Ecto neural progenitor cell (in vitro differentiated cells): ENCODE measurements at regions not wholly inside any gene's neighbourhood (a gene's known extent, or its start where the extent isn't known, plus 50 kb on each side); places are given as distances from the start of the nearest gene placed in this dataset.
"Not testable (repeated sequence)": the region's sequence is repeated elsewhere in the genome, so short reads cannot be mapped to it uniquely, and the experiment has no call there.

Experiments
- DNase-seq: peaks from one replicate; pipeline ENCODE4 v3.0.0-alpha.2; 2018; ENCODE audit warnings: low spot score

GRCh38 chr10:58066979-58067378 is 200.7 kb downstream of the IPMK start:
- no peak for DNase-seq

- no peak for DNase-seq
Measured at GRCh38 chr10:58066126-58066525, 201.6 kb downstream of the IPMK start.

DNA sequence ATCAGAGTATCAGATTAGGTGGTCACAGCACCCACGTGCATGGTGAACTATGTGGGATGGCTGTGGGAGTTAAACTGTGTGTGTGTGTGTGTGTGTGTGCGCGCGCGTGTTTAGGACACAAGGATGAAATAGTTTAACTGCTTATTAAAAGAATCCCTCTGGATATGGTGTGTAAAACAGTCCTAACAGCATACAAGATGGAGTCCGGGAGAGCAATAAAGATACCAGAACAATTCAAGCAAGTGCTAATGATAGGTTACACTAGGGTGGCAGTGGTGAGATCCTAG is 202.2 kb downstream of the IPMK start:
- DNase-seq = no peak

GRCh38 chr10:58064714-58065528 is 202.8 kb downstream of the IPMK start:
- no peak for DNase-seq

GRCh38 chr10:58063861-58064480 is 203.7 kb downstream of the IPMK start:
- no peak for DNase-seq

GRCh38 chr10:58058683-58059082 is 209.0 kb downstream of the IPMK start:
- not testable (repeated sequence) for DNase-seq

GRCh38 chr10:58054881-58055280 is 212.8 kb downstream of the IPMK start:
- no peak for DNase-seq

GRCh38 chr10:58052772-58053171 is 214.9 kb downstream of the IPMK start:
- no peak for DNase-seq

DNA sequence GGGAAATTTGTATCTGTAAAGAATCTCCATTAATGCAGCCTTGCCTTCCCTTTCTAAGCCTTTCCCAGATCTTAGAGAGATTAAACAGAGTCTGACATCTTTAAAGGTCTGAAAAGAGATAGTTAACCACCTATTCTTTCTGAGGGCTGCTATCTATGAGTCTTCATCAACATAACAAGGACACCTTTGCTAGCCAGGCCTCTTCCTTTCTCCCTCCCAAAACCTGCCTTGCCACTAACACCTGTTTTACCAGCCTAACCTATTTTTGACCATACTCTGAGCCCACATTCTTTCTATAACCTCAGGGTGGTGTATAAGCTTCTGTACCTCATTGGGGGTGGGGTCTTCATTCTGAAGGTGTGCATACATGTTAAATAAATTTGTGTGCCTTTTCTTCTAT is 217.1 kb downstream of the IPMK start:
- no peak for DNase-seq

DNA sequence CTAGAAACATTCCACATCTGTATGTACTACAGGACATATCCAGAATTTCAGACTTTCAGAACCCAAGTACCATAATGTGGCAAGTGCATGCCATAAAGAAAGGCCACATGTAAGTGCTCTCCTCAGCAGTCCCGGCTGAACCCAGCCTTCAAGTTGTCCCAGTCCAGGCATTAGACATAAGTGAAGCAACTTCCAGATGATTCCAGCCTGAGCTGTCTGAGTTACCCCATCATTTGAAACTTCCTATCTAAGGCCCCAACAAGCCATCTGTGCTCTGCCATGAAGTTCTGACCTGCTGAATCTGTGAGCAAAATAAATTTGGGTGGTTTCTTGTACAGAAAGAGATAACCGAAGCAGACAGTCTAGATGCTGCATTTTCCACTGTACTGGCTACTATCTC is 218.8 kb downstream of the IPMK start:
- DNase-seq = no peak

DNA sequence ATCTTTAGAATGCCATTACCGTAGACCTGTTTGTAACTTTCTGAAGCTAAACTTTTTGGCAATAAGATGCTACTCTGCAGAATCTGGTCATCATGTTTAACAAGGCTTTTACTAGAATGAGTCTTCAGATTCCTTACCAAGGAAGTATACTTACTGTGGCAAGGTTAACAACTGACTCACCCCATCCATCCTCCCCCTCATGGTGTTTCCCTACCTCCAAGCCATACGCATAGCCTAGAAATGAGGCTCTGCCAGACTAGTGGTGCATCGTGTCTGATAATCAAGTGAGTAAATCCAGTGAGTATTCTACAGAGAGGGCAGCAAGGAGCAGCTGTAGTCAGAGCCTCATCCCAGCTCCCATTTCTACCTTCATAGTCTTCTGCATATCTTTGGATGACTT is 223.6 kb downstream of the IPMK start:
- DNase-seq = no peak

- DNase-seq = no peak
Measured at GRCh38 chr10:58041901-58042300, 225.8 kb downstream of the IPMK start.

DNA sequence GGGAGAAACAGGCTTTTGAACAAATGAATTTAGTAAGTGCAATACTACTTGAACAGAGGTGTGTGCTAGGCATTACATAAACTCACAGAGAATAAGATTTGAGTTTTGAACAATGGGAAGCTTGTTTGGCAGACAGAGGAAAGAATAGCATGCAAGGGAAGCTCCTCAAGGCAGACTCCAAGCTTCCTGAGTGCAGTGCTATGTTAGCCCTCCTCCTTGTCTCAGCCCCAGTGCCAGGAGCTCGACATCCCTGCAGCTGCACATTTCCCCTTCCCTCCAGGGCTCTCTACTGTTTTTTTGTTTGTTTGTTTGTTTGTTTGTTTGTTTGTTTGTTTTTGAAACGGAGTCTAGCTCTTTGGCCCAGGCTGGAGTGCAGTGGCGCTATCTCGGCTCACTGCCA is 237.5 kb downstream of the IPMK start:
- DNase-seq = no peak

GRCh38 chr10:58028597-58029366 is 238.9 kb downstream of the IPMK start:
- no peak for DNase-seq

- no peak for DNase-seq
Measured at GRCh38 chr10:58027426-58027825, 240.3 kb downstream of the IPMK start.

DNA sequence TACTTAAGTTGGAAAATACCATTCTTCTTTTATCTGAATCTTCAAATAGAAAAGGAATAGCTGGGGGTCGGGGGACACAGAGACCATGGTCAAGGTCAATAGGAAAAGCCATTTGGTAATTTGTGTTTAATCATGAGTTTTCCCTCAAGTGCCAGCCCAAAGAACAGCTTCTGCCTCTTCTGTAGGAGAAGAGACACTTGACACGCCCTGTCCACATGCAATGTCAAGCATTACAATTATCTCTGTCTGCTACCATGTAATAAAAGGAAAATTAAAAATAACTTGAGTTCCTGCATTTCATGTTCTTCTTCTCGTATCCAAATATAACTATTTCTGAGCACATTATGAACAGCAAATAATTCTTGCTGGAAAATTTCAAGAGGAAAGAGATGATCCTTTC is 241.7 kb downstream of the IPMK start:
- no peak for DNase-seq

DNA sequence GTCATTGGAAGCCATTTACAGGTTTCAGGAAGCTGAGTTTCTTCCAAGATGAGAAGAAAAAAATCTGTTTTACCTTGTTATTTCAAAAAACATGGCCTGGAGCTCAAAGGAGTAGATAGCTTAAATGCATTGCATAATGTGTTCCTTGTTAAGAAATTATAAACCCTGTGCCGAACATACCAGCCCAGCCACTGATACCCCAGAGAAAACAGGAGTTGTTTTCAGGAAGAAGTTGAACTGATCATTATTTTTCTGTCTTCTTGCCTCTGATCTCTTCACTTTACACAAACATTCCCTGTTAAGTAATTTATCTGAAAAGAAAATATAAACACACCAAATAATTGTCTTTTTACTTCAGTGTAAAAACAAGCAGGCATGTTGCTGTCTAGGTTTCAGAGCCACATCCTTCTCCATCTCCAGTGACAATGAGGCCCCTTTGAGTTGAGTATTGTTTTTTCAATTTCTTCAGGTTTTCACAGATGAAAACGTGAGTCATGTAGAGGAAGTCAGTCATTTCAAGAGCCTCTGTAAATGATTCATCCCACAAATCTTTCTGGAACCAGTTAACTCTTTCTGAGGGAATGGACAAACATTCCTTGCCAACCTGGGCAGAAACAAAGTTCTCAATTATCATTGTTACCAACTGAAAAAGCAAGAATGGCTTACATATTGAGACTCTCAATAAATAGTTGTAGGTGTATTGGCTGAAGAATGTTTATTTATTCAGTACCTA is 244.2 kb downstream of the IPMK start:
- no peak for DNase-seq

DNA sequence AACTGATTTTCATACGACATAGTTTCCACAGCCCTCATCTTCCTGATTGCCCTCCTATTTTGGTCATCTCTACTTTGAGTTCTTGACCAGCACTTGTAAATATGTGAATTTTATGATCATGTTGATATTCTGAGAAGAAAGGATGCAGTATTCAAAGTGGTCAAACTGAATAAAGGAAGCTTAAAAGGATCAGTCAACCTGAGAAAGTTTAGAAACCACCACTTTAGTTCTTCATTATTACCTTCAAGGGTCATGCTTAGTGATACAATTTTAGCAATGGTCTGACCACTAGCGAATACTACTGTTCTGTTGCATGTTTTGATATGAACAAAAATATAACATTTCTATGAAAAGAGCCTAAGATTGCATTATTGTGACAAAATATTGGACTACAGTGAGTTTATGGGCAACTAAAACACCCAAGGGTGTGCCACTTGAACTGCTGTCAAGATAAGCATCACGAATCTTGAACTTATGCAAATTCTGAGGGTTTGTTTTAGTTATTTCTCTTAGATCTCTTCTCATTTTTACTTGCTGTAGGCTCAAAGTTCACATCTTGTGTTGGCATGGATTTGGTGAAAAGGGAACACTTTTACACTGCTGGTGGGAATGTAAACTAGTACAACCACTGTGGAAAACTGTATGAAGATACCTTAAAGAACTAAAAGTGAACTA is 247.7 kb downstream of the IPMK start:
- DNase-seq = no peak

GRCh38 chr10:58017719-58018367 is 249.9 kb downstream of the IPMK start:
- DNase-seq = no peak

GRCh38 chr10:58016614-58017013 is 251.1 kb downstream of the IPMK start:
- DNase-seq = no peak

DNA sequence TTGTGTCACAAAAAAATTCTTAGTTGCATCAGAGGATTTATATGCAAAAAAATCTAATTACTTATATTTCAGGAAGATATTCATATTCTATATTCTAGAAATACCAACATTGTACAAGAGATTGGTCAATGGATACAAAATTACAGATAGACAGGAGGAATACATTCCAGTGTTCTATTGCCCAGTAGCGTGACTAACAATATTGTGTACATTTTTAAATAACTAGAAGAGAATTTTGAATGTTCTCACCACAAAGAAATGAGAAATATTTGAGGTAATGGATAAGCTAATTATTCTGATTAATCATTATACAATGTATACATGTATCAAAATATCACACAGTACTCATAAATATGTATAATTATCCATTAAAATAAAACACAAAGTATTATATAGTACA is 253.3 kb downstream of the IPMK start:
- DNase-seq = no peak

- no peak for DNase-seq
Measured at GRCh38 chr10:58013406-58013805, 254.3 kb downstream of the IPMK start.
